ENCODE measurements at regions not wholly inside any gene's neighbourhood (a gene's known extent, or its start where the extent isn't known, plus 50 kb on each side); places are given as distances from the start of the nearest gene placed in this dataset.

- no peak overlapping the region for H2AFZ ChIP-seq
- DNase-seq = no peak
- H3K27ac ChIP-seq = no peak overlapping the region
- no peak overlapping the region for H3K4me3 ChIP-seq
- no peaks in the 10 kb centered on the region for H3K4me1 ChIP-seq (ENCODE audit: insufficient read depth)
- H3K9me3 ChIP-seq (ENCODE audit: low read depth) = no peaks in the 10 kb centered on the region
- peaks cover 53% of the 10 kb centered on the region for H3K36me3 ChIP-seq (ENCODE audit: low read depth)
- H3K9me2 ChIP-seq (ENCODE audit: insufficient read depth) = no peaks in the 10 kb centered on the region
- no peaks in the 10 kb centered on the region for H3K27me3 ChIP-seq (replicated peaks; ENCODE audit: insufficient read depth)
- WGBS, 2 experiments (ENCODE audit: low coverage in 1 of 2, low lambda C conversion rate in 2 of 2, missing lambda C conversion rate in 2 of 2) = 88 to 94% methylated on average over 4 of the region's 4 CpGs
- no peak for TF ChIP-seq EZH2 (IDR thresholded peaks at IDR 0.05; ENCODE audit: insufficient read depth, poor library complexity, severe bottlenecking)
- no peak for TF ChIP-seq EZH2phosphoT487 (IDR thresholded peaks at IDR 0.05; ENCODE audit: insufficient read depth, low read depth)
- H4K20me1 ChIP-seq (ENCODE audit: insufficient read depth) = no peaks in the 10 kb centered on the region
- no peaks in the 10 kb centered on the region for H3K79me2 ChIP-seq (ENCODE audit: insufficient read depth)
- H3K4me2 ChIP-seq (ENCODE audit: unreplicated experiment) = no peak overlapping the region
- in situ Hi-C loops (cut with MboI) = no loop called here
- H3F3A ChIP-seq (ENCODE audit: insufficient read depth) = no peaks in the 10 kb centered on the region
- no peak overlapping the region for H3K9ac ChIP-seq
Measured at GRCh38 chr20:3304456-3304855, 65.5 kb upstream of the SLC4A11 start.

- Histone ChIP-seq H3K9me2 (ENCODE audit: insufficient read depth) (no peaks in the 10 kb centered on the region), H3K4me3 (no peak overlapping the region), H3K4me1 (ENCODE audit: insufficient read depth) (no peaks in the 10 kb centered on the region), H3K27me3 (replicated peaks; ENCODE audit: insufficient read depth) (no peaks in the 10 kb centered on the region), H2AFZ (no peak overlapping the region), H3K4me2 (ENCODE audit: unreplicated experiment) (no peak overlapping the region), H4K20me1 (ENCODE audit: insufficient read depth) (no peaks in the 10 kb centered on the region), H3K36me3 (ENCODE audit: low read depth) (peaks cover 41% of the 10 kb centered on the region; the same call in 1 of the 2 replicates), H3K9me3 (ENCODE audit: low read depth) (no peaks in the 10 kb centered on the region), H3K9ac (no peak overlapping the region), H3K79me2 (ENCODE audit: insufficient read depth) (no peaks in the 10 kb centered on the region), H3F3A (ENCODE audit: insufficient read depth) (no peaks in the 10 kb centered on the region), H3K27ac (no peak overlapping the region)
- TF ChIP-seq EZH2 (IDR thresholded peaks at IDR 0.05; ENCODE audit: insufficient read depth, poor library complexity, severe bottlenecking) (no peak), EZH2phosphoT487 (IDR thresholded peaks at IDR 0.05; ENCODE audit: insufficient read depth, low read depth) (no peak)
- no peak for DNase-seq
- 79 to 86% methylated on average over 3 of the region's 3 CpGs for WGBS, 2 experiments (ENCODE audit: low coverage in 1 of 2, low lambda C conversion rate in 2 of 2, missing lambda C conversion rate in 2 of 2)
- in situ Hi-C loops (cut with MboI) = no loop called here
Measured at GRCh38 chr20:3297079-3297378, 58.0 kb upstream of the SLC4A11 start.

GRCh38 chr20:3296261-3297078, 57.5 kb upstream of the SLC4A11 start:
- no peak for DNase-seq
- TF ChIP-seq EZH2phosphoT487 (IDR thresholded peaks at IDR 0.05; ENCODE audit: insufficient read depth, low read depth) (no peak), EZH2 (IDR thresholded peaks at IDR 0.05; ENCODE audit: insufficient read depth, poor library complexity, severe bottlenecking) (no peak)
- Histone ChIP-seq H3K4me2 (ENCODE audit: unreplicated experiment) (no peak overlapping the region), H3K79me2 (ENCODE audit: insufficient read depth) (no peaks in the 10 kb centered on the region), H4K20me1 (ENCODE audit: insufficient read depth) (no peaks in the 10 kb centered on the region), H3K9me3 (ENCODE audit: low read depth) (no peaks in the 10 kb centered on the region), H3K36me3 (ENCODE audit: low read depth) (peaks cover 45% of the 10 kb centered on the region; the same call in 1 of the 2 replicates), H3K4me1 (ENCODE audit: insufficient read depth) (no peaks in the 10 kb centered on the region), H3K27me3 (replicated peaks; ENCODE audit: insufficient read depth) (no peaks in the 10 kb centered on the region), H3K9me2 (ENCODE audit: insufficient read depth) (no peaks in the 10 kb centered on the region), H3F3A (ENCODE audit: insufficient read depth) (no peaks in the 10 kb centered on the region), H3K4me3 (no peak overlapping the region), H2AFZ (no peak overlapping the region), H3K9ac (no peak overlapping the region), H3K27ac (no peak overlapping the region)
- 96% methylated on average over 12 of the region's 12 CpGs for WGBS, 2 experiments (ENCODE audit: low coverage in 1 of 2, low lambda C conversion rate in 2 of 2, missing lambda C conversion rate in 2 of 2)
- in situ Hi-C loops (cut with MboI) = no loop called here
